H9 (cell line): ENCODE measurements at regions not wholly inside any gene's neighbourhood (a gene's known extent, or its start where the extent isn't known, plus 50 kb on each side); places are given as distances from the start of the nearest gene placed in this dataset.

Source experiments
- DNase-seq: peaks from one replicate; pipeline ENCODE4 v3.0.0-alpha.2; 2017
- H2AFZ ChIP-seq: one replicate; pipeline ENCODE4 v1.6.1; 2013; ENCODE audit warnings: mild to moderate bottlenecking, low read length, control low read depth, moderate library complexity
- H2AK5ac ChIP-seq: 2 replicates; pipeline ENCODE4 v1.6.1; 2013; ENCODE audit warnings: low read length, control low read depth, mixed read lengths; ENCODE audit not compliant: insufficient read length
- H2BK120ac ChIP-seq: one replicate; pipeline ENCODE4 v1.6.1; 2013; ENCODE audit warnings: low read depth, mild to moderate bottlenecking, low read length, control low read depth, inconsistent platforms; ENCODE audit not compliant: poor library complexity, severe bottlenecking
- H2BK12ac ChIP-seq: 2 replicates; pipeline ENCODE4 v1.6.1; 2013; ENCODE audit warnings: low read length, control low read depth, mixed read lengths, low read depth; ENCODE audit not compliant: insufficient read length
- H2BK15ac ChIP-seq: 2 replicates; pipeline ENCODE4 v1.6.1; 2013; ENCODE audit warnings: low read depth, low read length, control low read depth
- H2BK20ac ChIP-seq: one replicate; pipeline ENCODE4 v1.6.1; 2013; ENCODE audit warnings: low read depth, mild to moderate bottlenecking, low read length, control low read depth, inconsistent platforms; ENCODE audit not compliant: poor library complexity, severe bottlenecking
- H2BK5ac ChIP-seq: 2 replicates; pipeline ENCODE4 v1.6.1; 2013; ENCODE audit warnings: low read length, control low read depth, mixed read lengths; ENCODE audit not compliant: insufficient read length
- H3K14ac ChIP-seq: 2 replicates; pipeline ENCODE4 v1.6.1; 2013; ENCODE audit warnings: low read length, control low read depth; ENCODE audit not compliant: insufficient read depth
- H3K18ac ChIP-seq: 2 replicates; pipeline ENCODE4 v1.6.1; 2013; ENCODE audit warnings: low read depth, mild to moderate bottlenecking, mixed read lengths, low read length, control low read depth; ENCODE audit not compliant: insufficient read length
- H3K23ac ChIP-seq: 2 replicates; pipeline ENCODE4 v1.6.1; 2013; ENCODE audit warnings: low read length, control low read depth, mixed read lengths, low read depth; ENCODE audit not compliant: insufficient read length
- H3K23me2 ChIP-seq: 2 replicates; pipeline ENCODE4 v1.6.1; 2013; ENCODE audit warnings: low read depth, mild to moderate bottlenecking, mixed read lengths, low read length, control low read depth; ENCODE audit not compliant: insufficient read length, poor library complexity, severe bottlenecking
- H3K27ac ChIP-seq: 2 replicates; pipeline ENCODE4 v1.5.1; 2013; ENCODE audit warnings: low read length, control low read depth, mixed read lengths, low read depth; ENCODE audit not compliant: insufficient read length
- H3K27me3 ChIP-seq: 2 replicates; pipeline ENCODE4 v1.6.1; 2013; ENCODE audit warnings: low read length, control low read depth, inconsistent platforms; ENCODE audit not compliant: insufficient read depth
- H3K4ac ChIP-seq: 2 replicates; pipeline ENCODE4 v1.6.1; 2013; ENCODE audit warnings: low read depth, mild to moderate bottlenecking, control low read depth, inconsistent platforms, low read length, moderate library complexity
- H3K4me1 ChIP-seq: 2 replicates; pipeline ENCODE4 v1.6.1; 2013; ENCODE audit warnings: low read length, control low read depth, inconsistent platforms; ENCODE audit not compliant: insufficient read depth
- H3K4me2 ChIP-seq: 2 replicates; pipeline ENCODE4 v1.6.1; 2013; ENCODE audit warnings: low read length, control low read depth, mixed read lengths; ENCODE audit not compliant: insufficient read length, insufficient read depth
- H3K56ac ChIP-seq: 2 replicates; pipeline ENCODE4 v1.6.1; 2013; ENCODE audit warnings: low read depth, mild to moderate bottlenecking, mixed read lengths, low read length, control low read depth; ENCODE audit not compliant: insufficient read length
- H3K79me1 ChIP-seq: 2 replicates; pipeline ENCODE4 v1.6.1; 2013; ENCODE audit warnings: low read depth, mild to moderate bottlenecking, moderate library complexity, low read length, control low read depth, inconsistent platforms; ENCODE audit not compliant: insufficient read depth, poor library complexity, severe bottlenecking
- H3K79me2 ChIP-seq: 2 replicates; pipeline ENCODE4 v1.6.1; 2013; ENCODE audit warnings: low read length, control low read depth, inconsistent platforms; ENCODE audit not compliant: insufficient read depth
- H3K9ac ChIP-seq: 2 replicates; pipeline ENCODE4 v1.6.1; 2013; ENCODE audit warnings: low read length, control low read depth, mixed read lengths; ENCODE audit not compliant: insufficient read length; ENCODE audit errors: extremely low read depth
- H3K9me3 ChIP-seq: one replicate; pipeline ENCODE4 v1.6.1; 2013; ENCODE audit warnings: low read depth, low read length, inconsistent platforms; ENCODE audit not compliant: control insufficient read depth
- H3T11ph ChIP-seq: one replicate; pipeline ENCODE4 v1.6.1; 2013; ENCODE audit warnings: mild to moderate bottlenecking, low read length, control low read depth, inconsistent platforms
- H4K20me1 ChIP-seq: one replicate; pipeline ENCODE4 v1.6.1; 2013; ENCODE audit not compliant: control insufficient read depth, insufficient read length, insufficient read depth
- H4K5ac ChIP-seq: 2 replicates; pipeline ENCODE4 v1.6.1; 2013; ENCODE audit warnings: low read depth, mild to moderate bottlenecking, mixed read lengths, low read length, control low read depth; ENCODE audit not compliant: insufficient read length
- H4K8ac ChIP-seq: replicated peaks from 2 replicates; pipeline ENCODE4 v1.6.1; 2013; ENCODE audit warnings: low read length, control low read depth, mixed read lengths, low read depth; ENCODE audit not compliant: insufficient read length
- H4K91ac ChIP-seq: 2 replicates; pipeline ENCODE4 v1.6.1; 2013; ENCODE audit warnings: low read depth, mild to moderate bottlenecking, moderate library complexity, mixed read lengths, low read length, control low read depth; ENCODE audit not compliant: insufficient read length
- H3K27ac Mint-ChIP-seq, 3 experiments: 2 replicates in 2 of 3; 3 replicates in 1 of 3; pipeline ENCODE4 v1.8.0; 2020 to 2021; ENCODE audit warnings: mixed read lengths in 3 of 3, mild to moderate bottlenecking in 1 of 3, moderate library complexity in 1 of 3
- H3K27me3 Mint-ChIP-seq: 2 replicates; pipeline ENCODE4 v1.8.0; 2021; ENCODE audit warnings: low read depth, mild to moderate bottlenecking, moderate library complexity, mixed read lengths
- H3K36me3 Mint-ChIP-seq, 3 experiments: 2 replicates in 2 of 3; 3 replicates in 1 of 3; pipeline ENCODE4 v1.8.0; 2020 to 2021; ENCODE audit warnings: low read depth in 3 of 3, mixed read lengths in 3 of 3; ENCODE audit not compliant: insufficient read depth in 1 of 3
- H3K4me1 Mint-ChIP-seq, 2 experiments: 2 replicates each; pipeline ENCODE4 v1.8.0; 2020; ENCODE audit warnings: mixed read lengths in 2 of 2
- H3K4me3 Mint-ChIP-seq, 2 experiments: 2 replicates in 1 of 2; 3 replicates in 1 of 2; pipeline ENCODE4 v1.8.0; 2020 to 2021; ENCODE audit warnings: mild to moderate bottlenecking in 2 of 2, mixed read lengths in 2 of 2, moderate library complexity in 1 of 2
- H3K9me3 Mint-ChIP-seq, 2 experiments: 2 replicates in 1 of 2; 3 replicates in 1 of 2; pipeline ENCODE4 v1.8.0; 2020; ENCODE audit warnings: mild to moderate bottlenecking in 2 of 2, mixed read lengths in 2 of 2, moderate library complexity in 1 of 2
- CTCF ChIP-seq: fragments of 200-600 bp; sonication (generic); conservative IDR thresholded peaks from 3 replicates; pipeline ENCODE4 v1.8.0; 2021; ENCODE audit warnings: antibody characterized with exemption, mild to moderate bottlenecking
- WGBS: extraction: QIAGEN DNeasy Blood & Tissue Kit; methylation state at CpG from one replicate; pipeline ENCODE4 v1.1.7; 2013; ENCODE audit warnings: missing lambda C conversion rate, low lambda C conversion rate, mixed read lengths; ENCODE audit not compliant: insufficient read length; ENCODE audit errors: extremely low coverage; 5-methylcytosine and 5-hydroxymethylcytosine counted together

- no peak overlapping the region for H4K5ac ChIP-seq
- H4K8ac ChIP-seq: no peak overlapping the region
- TF ChIP-seq CTCF: no peak
- Mint-ChIP-seq H3K4me1 (peaks cover 7 to 14% of the 10 kb centered on the region in 2 experiments), H3K4me3 (no peak overlapping the region), H3K9me3 (no peaks in the 10 kb centered on the region), H3K36me3 (no peaks in the 10 kb centered on the region; a peak in 1 of 7 replicates), H3K27ac (no peak overlapping the region), H3K27me3 (peaks cover 3% of the 10 kb centered on the region; the same call in 1 of the 2 replicates)
- H2AK5ac ChIP-seq: no peak overlapping the region
- H3K79me1 ChIP-seq: no peaks in the 10 kb centered on the region
- no peaks in the 10 kb centered on the region for H3K79me2 ChIP-seq
- H3K4me1 ChIP-seq: peaks cover 4% of the 10 kb centered on the region; the same call in 1 of the 2 replicates
- no peaks in the 10 kb centered on the region for H3K23me2 ChIP-seq
- no peaks in the 10 kb centered on the region for H4K20me1 ChIP-seq
- H2BK15ac ChIP-seq: no peak overlapping the region
- no peak overlapping the region for H2BK12ac ChIP-seq
- H3K9ac ChIP-seq: no peak overlapping the region
- no peaks in the 10 kb centered on the region for H3K9me3 ChIP-seq
- H3K4ac ChIP-seq: no peak overlapping the region
- H3K27ac ChIP-seq: no peak overlapping the region
- H2AFZ ChIP-seq: no peak overlapping the region
- no peak overlapping the region for H2BK20ac ChIP-seq
- H3K56ac ChIP-seq: no peak overlapping the region
- no peak overlapping the region for H3K18ac ChIP-seq
- H3K23ac ChIP-seq: no peak overlapping the region
- H2BK5ac ChIP-seq: no peak overlapping the region
- H3K27me3 ChIP-seq: no peaks in the 10 kb centered on the region
- H3K14ac ChIP-seq: no peak overlapping the region
- H3T11ph ChIP-seq: no peak overlapping the region
- H3K4me2 ChIP-seq: no peak overlapping the region
- H4K91ac ChIP-seq: no peak overlapping the region
- peak; percentile 15 for DNase-seq
- no CpG with 5 or more reads among the region's 15 CpGs for WGBS
- H2BK120ac ChIP-seq: no peak overlapping the region
Observed at GRCh38 chr15:100726421-100727190, 124.2 kb downstream of the ASB7 start.
